RWPE2 (cell line): ENCODE measurements at regions not wholly inside any gene's neighbourhood (a gene's known extent, or its start where the extent isn't known, plus 50 kb on each side); places are given as distances from the start of the nearest gene placed in this dataset.

Experiments
- ATAC-seq: fragments of 200-7000 bp; cut with Tn5 transposase; 3 replicates; pipeline ENCODE4 v1.9.1; 2021; ENCODE audit warnings: low read depth
- DNase-seq: peaks from one replicate; pipeline ENCODE4 v3.0.0-alpha.2; 2020; ENCODE audit warnings: low spot score
- H3K27ac ChIP-seq: fragments of 450-650 bp; 2 replicates; pipeline ENCODE4 v1.5.1; 2017; ENCODE audit warnings: mild to moderate bottlenecking; ENCODE audit not compliant: poor library complexity, severe bottlenecking
- H3K27me3 ChIP-seq: fragments of 250-450 bp; sonication (Bioruptor Pico); 2 replicates; pipeline ENCODE4 v1.5.1; 2021; ENCODE audit warnings: mild to moderate bottlenecking, moderate library complexity; ENCODE audit not compliant: insufficient read depth, poor library complexity, severe bottlenecking
- H3K36me3 ChIP-seq: fragments of 250-450 bp; sonication (Bioruptor Pico); 2 replicates; pipeline ENCODE4 v1.5.1; 2020; ENCODE audit warnings: low read depth, mild to moderate bottlenecking, moderate library complexity
- H3K4me1 ChIP-seq: fragments of 250-450 bp; sonication (Bioruptor Pico); 2 replicates; pipeline ENCODE4 v1.5.1; 2021; ENCODE audit warnings: mild to moderate bottlenecking, moderate library complexity; ENCODE audit not compliant: insufficient read depth, poor library complexity, severe bottlenecking
- H3K4me3 ChIP-seq: fragments of 250-450 bp; sonication (Bioruptor Pico); 2 replicates; pipeline ENCODE4 v1.5.1; 2021; ENCODE audit warnings: mild to moderate bottlenecking, moderate library complexity; ENCODE audit not compliant: severe bottlenecking
- H3K9me3 ChIP-seq: fragments of 250-450 bp; sonication (Bioruptor Pico); 2 replicates; pipeline ENCODE4 v1.5.1; 2021; ENCODE audit warnings: mild to moderate bottlenecking, moderate library complexity; ENCODE audit not compliant: severe bottlenecking
- CTCF ChIP-seq: fragments of 450-650 bp; IDR thresholded peaks from one replicate; pipeline ENCODE4 v1.5.1; 2017; ENCODE audit warnings: mild to moderate bottlenecking, moderate library complexity; ENCODE audit not compliant: poor library complexity, severe bottlenecking

GRCh38 chr6:23419046-23419445 lies 707.0 kb upstream of the NRSN1 start:
- H3K4me1 ChIP-seq: peaks cover 16% of the 10 kb centered on the region
- no peak for TF ChIP-seq CTCF

GRCh38 chr6:23420659-23421350 lies 705.2 kb upstream of the NRSN1 start:
- TF ChIP-seq CTCF: no peak
- peak; percentile 61 for DNase-seq
- ATAC-seq: peak; percentile 95
- peak overlapping the region; percentile 78 for H3K27ac ChIP-seq
- no peaks in the 10 kb centered on the region for H3K36me3 ChIP-seq
- no peak overlapping the region for H3K4me3 ChIP-seq
- no peaks in the 10 kb centered on the region for H3K9me3 ChIP-seq
- peaks cover 16% of the 10 kb centered on the region for H3K4me1 ChIP-seq
- no peaks in the 10 kb centered on the region for H3K27me3 ChIP-seq

More at GRCh38 chr6:23419046-23419445, 707.0 kb upstream of the NRSN1 start:
- H3K9me3 ChIP-seq: no peaks in the 10 kb centered on the region
- DNase-seq (no peak), ATAC-seq (no peak)
- no peak overlapping the region for H3K4me3 ChIP-seq
- no peak overlapping the region for H3K27ac ChIP-seq
- no peaks in the 10 kb centered on the region for H3K36me3 ChIP-seq
- no peaks in the 10 kb centered on the region for H3K27me3 ChIP-seq

GRCh38 chr6:23424584-23424983 lies 701.4 kb upstream of the NRSN1 start:
- DNase-seq (no peak), ATAC-seq (no peak)
- Histone ChIP-seq H3K27ac (no peak overlapping the region), H3K9me3 (no peaks in the 10 kb centered on the region), H3K27me3 (no peaks in the 10 kb centered on the region), H3K4me3 (no peak overlapping the region), H3K36me3 (no peaks in the 10 kb centered on the region), H3K4me1 (peaks cover 16% of the 10 kb centered on the region)
- TF ChIP-seq CTCF: no peak

- no peaks in the 10 kb centered on the region for H3K4me1 ChIP-seq
- H3K9me3 ChIP-seq: no peaks in the 10 kb centered on the region
- no peaks in the 10 kb centered on the region for H3K36me3 ChIP-seq
- H3K27ac ChIP-seq: no peak overlapping the region
- ATAC-seq: no peak
- no peak for DNase-seq
- H3K4me3 ChIP-seq: no peak overlapping the region
- TF ChIP-seq CTCF: no peak
- no peaks in the 10 kb centered on the region for H3K27me3 ChIP-seq
These were observed 690.9 kb upstream of the NRSN1 start for GRCh38 chr6:23435126-23435525.

- H3K4me3 ChIP-seq: no peak overlapping the region
- no peaks in the 10 kb centered on the region for H3K36me3 ChIP-seq
- H3K4me1 ChIP-seq: no peaks in the 10 kb centered on the region
- H3K27ac ChIP-seq: no peak overlapping the region
- no peaks in the 10 kb centered on the region for H3K27me3 ChIP-seq
- TF ChIP-seq CTCF: no peak
- DNase-seq: no peak
- no peak for ATAC-seq
- no peaks in the 10 kb centered on the region for H3K9me3 ChIP-seq
These were observed 690.2 kb upstream of the NRSN1 start for GRCh38 chr6:23435798-23436197.
